ENCODE measurements at regions not wholly inside any gene's neighbourhood (a gene's known extent, or its start where the extent isn't known, plus 50 kb on each side); places are given as distances from the start of the nearest gene placed in this dataset.

DNA sequence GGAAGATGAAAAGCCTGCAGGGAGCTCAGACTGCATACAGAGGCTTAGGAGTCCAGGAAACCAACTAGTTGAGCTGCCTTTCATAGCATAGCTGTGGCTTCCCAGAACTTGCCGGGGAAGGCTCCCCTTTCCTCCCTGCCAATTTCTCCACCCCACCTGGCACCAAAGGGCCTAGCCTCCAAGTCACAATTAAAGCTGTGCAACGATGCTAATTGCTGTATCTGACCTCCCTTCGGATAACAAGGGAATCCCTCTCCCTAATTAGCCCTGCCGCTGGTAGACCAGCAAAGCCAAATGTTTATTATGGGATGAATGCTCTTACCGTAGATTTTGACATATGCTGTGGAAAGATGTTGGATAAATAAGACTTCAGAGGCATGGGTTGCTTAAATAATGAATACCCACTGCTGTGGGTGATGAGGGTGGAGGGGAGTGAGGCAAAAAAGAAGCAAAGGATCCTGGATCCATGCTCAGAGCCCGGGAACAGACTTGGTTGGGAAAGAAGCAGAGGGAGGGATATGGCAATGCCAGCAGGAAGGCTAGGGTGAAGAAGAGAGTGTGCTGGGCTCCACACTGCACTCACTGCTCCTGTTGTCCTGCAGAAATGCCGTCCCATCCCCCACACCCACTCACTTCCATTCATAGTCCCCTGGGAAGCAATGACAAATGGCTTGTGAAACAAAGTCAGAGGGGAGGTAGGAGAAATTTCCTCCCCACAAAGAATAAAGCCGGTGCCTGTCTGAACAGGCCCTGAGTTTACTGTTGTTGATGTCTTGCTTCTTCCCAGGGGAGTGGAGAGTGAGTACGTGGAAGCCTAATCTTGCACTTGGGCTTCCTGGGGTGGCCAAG, 608.1 kb upstream of the CADM1 start:
- no peak for ATAC-seq
- TF ChIP-seq OSR1 (CRISPR knock-in tag; IDR thresholded peaks at IDR 0.05) (no peak), ZC3H10 (CRISPR knock-in tag; IDR thresholded peaks at IDR 0.05) (no peak), ARNTL (CRISPR knock-in tag; IDR thresholded peaks at IDR 0.05; ENCODE audit: borderline replicate concordance, low read depth) (no peak)
- TF ChIP-seq, protein P1, sequence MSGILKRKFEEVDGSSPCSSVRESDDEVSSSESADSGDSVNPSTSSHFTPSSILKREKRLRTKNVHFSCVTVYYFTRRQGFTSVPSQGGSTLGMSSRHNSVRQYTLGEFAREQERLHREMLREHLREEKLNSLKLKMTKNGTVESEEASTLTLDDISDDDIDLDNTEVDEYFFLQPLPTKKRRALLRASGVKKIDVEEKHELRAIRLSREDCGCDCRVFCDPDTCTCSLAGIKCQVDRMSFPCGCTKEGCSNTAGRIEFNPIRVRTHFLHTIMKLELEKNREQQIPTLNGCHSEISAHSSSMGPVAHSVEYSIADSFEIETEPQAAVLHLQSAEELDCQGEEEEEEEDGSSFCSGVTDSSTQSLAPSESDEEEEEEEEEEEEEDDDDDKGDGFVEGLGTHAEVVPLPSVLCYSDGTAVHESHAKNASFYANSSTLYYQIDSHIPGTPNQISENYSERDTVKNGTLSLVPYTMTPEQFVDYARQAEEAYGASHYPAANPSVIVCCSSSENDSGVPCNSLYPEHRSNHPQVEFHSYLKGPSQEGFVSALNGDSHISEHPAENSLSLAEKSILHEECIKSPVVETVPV (CRISPR knock-in tag; IDR thresholded peaks at IDR 0.05), result no peak

DNA sequence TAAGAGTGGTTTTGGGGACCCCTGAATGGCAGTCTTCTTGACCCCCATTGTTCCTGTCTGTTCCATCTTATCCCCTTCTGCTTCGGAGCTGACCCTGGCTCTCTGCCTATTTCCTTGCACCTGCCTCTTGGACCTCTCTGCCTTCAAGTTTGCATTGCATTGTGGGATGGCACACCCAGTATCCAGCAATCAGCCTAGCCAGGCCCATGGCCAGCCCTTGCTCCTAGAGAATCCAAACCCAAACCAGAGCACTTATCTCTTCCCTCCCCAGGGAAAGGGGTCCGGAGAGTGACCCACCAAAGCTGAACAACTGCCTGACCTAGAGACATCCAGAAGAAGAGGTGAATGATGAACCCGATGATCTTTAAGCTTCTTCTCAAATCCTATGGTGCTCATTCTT, 607.3 kb upstream of the CADM1 start:
- ATAC-seq, result no peak
- TF ChIP-seq ISL1 (CRISPR knock-in tag; IDR thresholded peaks at IDR 0.05) (no peak), TCF4 (CRISPR knock-in tag; IDR thresholded peaks at IDR 0.05; ENCODE audit: borderline replicate concordance) (no peak), RARB (CRISPR knock-in tag; IDR thresholded peaks at IDR 0.05) (no peak), ESRRG (CRISPR knock-in tag; IDR thresholded peaks at IDR 0.05) (no peak), CSDC2 (CRISPR knock-in tag; IDR thresholded peaks at IDR 0.05) (no peak), BACH2 (CRISPR knock-in tag; IDR thresholded peaks at IDR 0.05; ENCODE audit: borderline replicate concordance) (no peak), ZFP3 (CRISPR knock-in tag; IDR thresholded peaks at IDR 0.05) (no peak), SNAI2 (CRISPR knock-in tag; IDR thresholded peaks at IDR 0.05) (no peak), OSR1 (CRISPR knock-in tag; IDR thresholded peaks at IDR 0.05) (no peak), ZFP30 (CRISPR knock-in tag; IDR thresholded peaks at IDR 0.05) (no peak), PPARA (CRISPR knock-in tag; IDR thresholded peaks at IDR 0.05; ENCODE audit: borderline replicate concordance) (no peak), ZNF565 (CRISPR knock-in tag; conservative IDR thresholded peaks at IDR 0.05; ENCODE audit: low read depth) (no peak), TOX (CRISPR knock-in tag; IDR thresholded peaks at IDR 0.05; ENCODE audit: borderline replicate concordance) (no peak), ZC3H10 (CRISPR knock-in tag; IDR thresholded peaks at IDR 0.05) (no peak), GLIS3 (CRISPR knock-in tag; IDR thresholded peaks at IDR 0.05) (no peak), ARNTL (CRISPR knock-in tag; IDR thresholded peaks at IDR 0.05; ENCODE audit: borderline replicate concordance, low read depth) (no peak)
- TF ChIP-seq, protein P1 (CRISPR knock-in tag; IDR thresholded peaks at IDR 0.05), result no peak
- TF ChIP-seq, protein P2, sequence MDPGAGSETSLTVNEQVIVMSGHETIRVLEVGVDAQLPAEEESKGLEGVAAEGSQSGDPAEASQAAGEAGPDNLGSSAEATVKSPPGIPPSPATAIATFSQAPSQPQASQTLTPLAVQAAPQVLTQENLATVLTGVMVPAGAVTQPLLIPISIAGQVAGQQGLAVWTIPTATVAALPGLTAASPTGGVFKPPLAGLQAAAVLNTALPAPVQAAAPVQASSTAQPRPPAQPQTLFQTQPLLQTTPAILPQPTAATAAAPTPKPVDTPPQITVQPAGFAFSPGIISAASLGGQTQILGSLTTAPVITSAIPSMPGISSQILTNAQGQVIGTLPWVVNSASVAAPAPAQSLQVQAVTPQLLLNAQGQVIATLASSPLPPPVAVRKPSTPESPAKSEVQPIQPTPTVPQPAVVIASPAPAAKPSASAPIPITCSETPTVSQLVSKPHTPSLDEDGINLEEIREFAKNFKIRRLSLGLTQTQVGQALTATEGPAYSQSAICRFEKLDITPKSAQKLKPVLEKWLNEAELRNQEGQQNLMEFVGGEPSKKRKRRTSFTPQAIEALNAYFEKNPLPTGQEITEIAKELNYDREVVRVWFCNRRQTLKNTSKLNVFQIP (CRISPR knock-in tag; IDR thresholded peaks at IDR 0.05; ENCODE audit: borderline replicate concordance, low read depth), result no peak
- TF ChIP-seq, protein P3, sequence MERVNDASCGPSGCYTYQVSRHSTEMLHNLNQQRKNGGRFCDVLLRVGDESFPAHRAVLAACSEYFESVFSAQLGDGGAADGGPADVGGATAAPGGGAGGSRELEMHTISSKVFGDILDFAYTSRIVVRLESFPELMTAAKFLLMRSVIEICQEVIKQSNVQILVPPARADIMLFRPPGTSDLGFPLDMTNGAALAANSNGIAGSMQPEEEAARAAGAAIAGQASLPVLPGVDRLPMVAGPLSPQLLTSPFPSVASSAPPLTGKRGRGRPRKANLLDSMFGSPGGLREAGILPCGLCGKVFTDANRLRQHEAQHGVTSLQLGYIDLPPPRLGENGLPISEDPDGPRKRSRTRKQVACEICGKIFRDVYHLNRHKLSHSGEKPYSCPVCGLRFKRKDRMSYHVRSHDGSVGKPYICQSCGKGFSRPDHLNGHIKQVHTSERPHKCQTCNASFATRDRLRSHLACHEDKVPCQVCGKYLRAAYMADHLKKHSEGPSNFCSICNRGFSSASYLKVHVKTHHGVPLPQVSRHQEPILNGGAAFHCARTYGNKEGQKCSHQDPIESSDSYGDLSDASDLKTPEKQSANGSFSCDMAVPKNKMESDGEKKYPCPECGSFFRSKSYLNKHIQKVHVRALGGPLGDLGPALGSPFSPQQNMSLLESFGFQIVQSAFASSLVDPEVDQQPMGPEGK (CRISPR knock-in tag; IDR thresholded peaks at IDR 0.05; ENCODE audit: borderline replicate concordance), result no peak
- TF ChIP-seq, protein P4, sequence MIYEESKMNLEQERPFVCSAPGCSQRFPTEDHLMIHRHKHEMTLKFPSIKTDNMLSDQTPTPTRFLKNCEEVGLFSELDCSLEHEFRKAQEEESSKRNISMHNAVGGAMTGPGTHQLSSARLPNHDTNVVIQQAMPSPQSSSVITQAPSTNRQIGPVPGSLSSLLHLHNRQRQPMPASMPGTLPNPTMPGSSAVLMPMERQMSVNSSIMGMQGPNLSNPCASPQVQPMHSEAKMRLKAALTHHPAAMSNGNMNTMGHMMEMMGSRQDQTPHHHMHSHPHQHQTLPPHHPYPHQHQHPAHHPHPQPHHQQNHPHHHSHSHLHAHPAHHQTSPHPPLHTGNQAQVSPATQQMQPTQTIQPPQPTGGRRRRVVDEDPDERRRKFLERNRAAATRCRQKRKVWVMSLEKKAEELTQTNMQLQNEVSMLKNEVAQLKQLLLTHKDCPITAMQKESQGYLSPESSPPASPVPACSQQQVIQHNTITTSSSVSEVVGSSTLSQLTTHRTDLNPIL (CRISPR knock-in tag; IDR thresholded peaks at IDR 0.05; ENCODE audit: low read depth), result no peak

DNA sequence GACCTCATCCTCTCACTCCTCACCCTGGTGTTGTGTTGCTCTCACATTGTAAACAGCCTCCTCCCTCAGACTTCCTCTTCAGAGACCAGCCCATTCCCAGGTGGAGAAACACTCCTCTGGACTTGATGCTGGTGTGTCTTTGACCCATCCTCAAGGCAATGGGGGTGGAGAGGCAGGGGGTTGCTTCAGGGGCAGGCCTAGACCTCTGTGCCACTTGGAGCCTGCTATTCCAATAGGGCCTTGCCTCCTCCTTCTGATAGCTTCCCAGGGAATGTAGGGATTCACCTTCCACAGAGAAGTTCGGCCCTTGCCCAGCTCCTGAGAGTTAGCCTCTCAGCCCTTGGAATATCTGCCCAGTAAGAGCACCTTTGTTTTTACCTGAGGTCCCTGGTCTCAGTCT, 606.6 kb upstream of the CADM1 start:
- ATAC-seq, result no peak
- TF ChIP-seq SNAI2 (CRISPR knock-in tag; IDR thresholded peaks at IDR 0.05), result no peak
- no peak for TF ChIP-seq TOX (CRISPR knock-in tag; IDR thresholded peaks at IDR 0.05; ENCODE audit: borderline replicate concordance)

DNA sequence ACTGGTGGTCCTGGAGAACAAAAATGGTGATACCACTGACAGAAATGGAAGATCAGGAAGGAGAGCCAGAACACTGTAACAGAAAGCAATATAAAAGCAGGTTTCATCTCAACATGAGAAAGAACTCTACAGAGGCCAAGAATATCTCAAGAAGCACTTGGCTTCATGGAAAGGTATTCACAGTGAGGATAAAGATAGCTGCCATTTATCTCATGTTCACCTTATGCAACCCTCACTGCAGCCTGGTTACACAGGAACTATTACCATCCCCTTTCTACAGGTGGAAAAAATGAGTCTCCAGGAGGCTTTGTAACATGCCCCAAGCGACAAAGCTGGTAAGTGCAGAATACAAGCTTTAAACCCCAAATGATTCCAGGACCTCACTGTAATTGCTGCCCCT, 606.1 kb upstream of the CADM1 start:
- ATAC-seq, result no peak
- TF ChIP-seq ZNF70 (CRISPR knock-in tag; IDR thresholded peaks at IDR 0.05), result no peak
- TF ChIP-seq, protein P1 (CRISPR knock-in tag; IDR thresholded peaks at IDR 0.05), result no peak
- TF ChIP-seq ARNTL (CRISPR knock-in tag; IDR thresholded peaks at IDR 0.05; ENCODE audit: borderline replicate concordance, low read depth), result no peak
- TF ChIP-seq ZNF8 (CRISPR knock-in tag; IDR thresholded peaks at IDR 0.05), result no peak
- TF ChIP-seq, protein P3 (CRISPR knock-in tag; IDR thresholded peaks at IDR 0.05; ENCODE audit: borderline replicate concordance), result no peak
- no peak for TF ChIP-seq CSDC2 (CRISPR knock-in tag; IDR thresholded peaks at IDR 0.05)
- TF ChIP-seq, protein P2 (CRISPR knock-in tag; IDR thresholded peaks at IDR 0.05; ENCODE audit: borderline replicate concordance, low read depth), result no peak
- no peak for TF ChIP-seq RARB (CRISPR knock-in tag; IDR thresholded peaks at IDR 0.05)
- no peak for TF ChIP-seq ZFP30 (CRISPR knock-in tag; IDR thresholded peaks at IDR 0.05)
